ENCODE measurements at regions not wholly inside any gene's neighbourhood (a gene's known extent, or its start where the extent isn't known, plus 50 kb on each side); places are given as distances from the start of the nearest gene placed in this dataset.

GRCh38 chr12:78559886-78560285 is 304.7 kb upstream of the SYT1 start:
- TF ChIP-seq, protein P1, sequence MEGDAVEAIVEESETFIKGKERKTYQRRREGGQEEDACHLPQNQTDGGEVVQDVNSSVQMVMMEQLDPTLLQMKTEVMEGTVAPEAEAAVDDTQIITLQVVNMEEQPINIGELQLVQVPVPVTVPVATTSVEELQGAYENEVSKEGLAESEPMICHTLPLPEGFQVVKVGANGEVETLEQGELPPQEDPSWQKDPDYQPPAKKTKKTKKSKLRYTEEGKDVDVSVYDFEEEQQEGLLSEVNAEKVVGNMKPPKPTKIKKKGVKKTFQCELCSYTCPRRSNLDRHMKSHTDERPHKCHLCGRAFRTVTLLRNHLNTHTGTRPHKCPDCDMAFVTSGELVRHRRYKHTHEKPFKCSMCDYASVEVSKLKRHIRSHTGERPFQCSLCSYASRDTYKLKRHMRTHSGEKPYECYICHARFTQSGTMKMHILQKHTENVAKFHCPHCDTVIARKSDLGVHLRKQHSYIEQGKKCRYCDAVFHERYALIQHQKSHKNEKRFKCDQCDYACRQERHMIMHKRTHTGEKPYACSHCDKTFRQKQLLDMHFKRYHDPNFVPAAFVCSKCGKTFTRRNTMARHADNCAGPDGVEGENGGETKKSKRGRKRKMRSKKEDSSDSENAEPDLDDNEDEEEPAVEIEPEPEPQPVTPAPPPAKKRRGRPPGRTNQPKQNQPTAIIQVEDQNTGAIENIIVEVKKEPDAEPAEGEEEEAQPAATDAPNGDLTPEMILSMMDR (IDR thresholded peaks at IDR 0.05): no peak
- no peak for TF ChIP-seq POLR2A (IDR thresholded peaks at IDR 0.05)

Measured in thyroid gland (tissue), 4 donors.